ENCODE measurements at regions not wholly inside any gene's neighbourhood (a gene's known extent, or its start where the extent isn't known, plus 50 kb on each side); places are given as distances from the start of the nearest gene placed in this dataset.

- no peak for DNase-seq (ENCODE audit: low read depth in 2 of 2, low spot score in 1 of 2)
Observed at GRCh38 chr2:128714285-128714684, 395.6 kb upstream of the HS6ST1 start.

GRCh38 chr2:128714851-128715312 is 396.2 kb upstream of the HS6ST1 start:
- no peak for DNase-seq (ENCODE audit: low read depth in 2 of 2, low spot score in 1 of 2)

GRCh38 chr2:128715360-128715759 is 396.7 kb upstream of the HS6ST1 start:
- DNase-seq (ENCODE audit: low read depth in 2 of 2, low spot score in 1 of 2): no peak

- DNase-seq (ENCODE audit: low read depth in 2 of 2, low spot score in 1 of 2): no peak
Observed at GRCh38 chr2:128716299-128716721, 397.6 kb upstream of the HS6ST1 start.

GRCh38 chr2:128717758-128718710 is 399.4 kb upstream of the HS6ST1 start:
- no peak for DNase-seq (ENCODE audit: low read depth in 2 of 2, low spot score in 1 of 2)

GRCh38 chr2:128720080-128721022 is 401.7 kb upstream of the HS6ST1 start:
- no peak for DNase-seq (ENCODE audit: low read depth in 2 of 2, low spot score in 1 of 2)

- no peak for DNase-seq (ENCODE audit: low read depth in 2 of 2, low spot score in 1 of 2)
Observed at GRCh38 chr2:128721096-128721495, 402.4 kb upstream of the HS6ST1 start.

GRCh38 chr2:128722489-128722888 is 403.8 kb upstream of the HS6ST1 start:
- DNase-seq (ENCODE audit: low read depth in 2 of 2, low spot score in 1 of 2): no peak

GRCh38 chr2:128724547-128724946 is 405.9 kb upstream of the HS6ST1 start:
- no peak for DNase-seq (ENCODE audit: low read depth in 2 of 2, low spot score in 1 of 2)

- DNase-seq (ENCODE audit: low read depth in 2 of 2, low spot score in 1 of 2): no peak
Observed at GRCh38 chr2:128724972-128725371, 406.3 kb upstream of the HS6ST1 start.

GRCh38 chr2:128726236-128726635 is 407.6 kb upstream of the HS6ST1 start:
- no peak for DNase-seq (ENCODE audit: low read depth in 2 of 2, low spot score in 1 of 2)

- DNase-seq (ENCODE audit: low read depth in 2 of 2, low spot score in 1 of 2): no peak
Observed at GRCh38 chr2:128726911-128727310, 408.2 kb upstream of the HS6ST1 start.

GRCh38 chr2:128727404-128727803 is 408.7 kb upstream of the HS6ST1 start:
- no peak for DNase-seq (ENCODE audit: low read depth in 2 of 2, low spot score in 1 of 2)

GRCh38 chr2:128727914-128728313 is 409.2 kb upstream of the HS6ST1 start:
- DNase-seq (ENCODE audit: low read depth in 2 of 2, low spot score in 1 of 2): no peak

- DNase-seq (ENCODE audit: low read depth in 2 of 2, low spot score in 1 of 2): no peak
Observed at GRCh38 chr2:128729051-128729450, 410.4 kb upstream of the HS6ST1 start.

- no peak for DNase-seq (ENCODE audit: low read depth in 2 of 2, low spot score in 1 of 2)
Observed at GRCh38 chr2:128731994-128732650, 413.5 kb upstream of the HS6ST1 start.

GRCh38 chr2:128732976-128733431 is 414.3 kb upstream of the HS6ST1 start:
- DNase-seq (ENCODE audit: low read depth in 2 of 2, low spot score in 1 of 2): no peak

- no peak for DNase-seq (ENCODE audit: low read depth in 2 of 2, low spot score in 1 of 2)
Observed at GRCh38 chr2:128733450-128733849, 414.8 kb upstream of the HS6ST1 start.

GRCh38 chr2:128734521-128735295 is 416.0 kb upstream of the HS6ST1 start:
- DNase-seq (ENCODE audit: low read depth in 2 of 2, low spot score in 1 of 2): no peak

GRCh38 chr2:128735296-128735960 is 416.8 kb upstream of the HS6ST1 start:
- no peak for DNase-seq (ENCODE audit: low read depth in 2 of 2, low spot score in 1 of 2)
